ENCODE measurements at regions not wholly inside any gene's neighbourhood (a gene's known extent, or its start where the extent isn't known, plus 50 kb on each side); places are given as distances from the start of the nearest gene placed in this dataset.

DNA sequence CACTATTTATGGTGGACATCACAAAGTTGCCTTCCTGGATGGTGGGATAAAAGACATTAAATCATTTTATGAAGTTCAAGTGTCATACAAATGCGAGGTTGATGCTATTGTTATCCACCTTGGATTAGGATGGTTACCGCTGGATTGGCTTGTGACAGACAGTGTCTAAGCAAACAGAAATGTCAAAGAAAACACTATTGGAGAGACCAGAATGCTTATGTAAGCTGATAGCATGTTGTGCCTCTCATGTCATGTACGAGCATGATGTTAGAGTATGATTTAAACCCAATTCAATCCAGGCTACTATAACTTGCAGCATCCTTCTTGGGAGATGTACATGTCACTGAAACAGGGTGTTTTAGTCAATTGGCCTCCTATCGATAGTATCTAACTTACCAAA lies 178.8 kb upstream of the C9orf72 start:
- DNase-seq: no peak

DNA sequence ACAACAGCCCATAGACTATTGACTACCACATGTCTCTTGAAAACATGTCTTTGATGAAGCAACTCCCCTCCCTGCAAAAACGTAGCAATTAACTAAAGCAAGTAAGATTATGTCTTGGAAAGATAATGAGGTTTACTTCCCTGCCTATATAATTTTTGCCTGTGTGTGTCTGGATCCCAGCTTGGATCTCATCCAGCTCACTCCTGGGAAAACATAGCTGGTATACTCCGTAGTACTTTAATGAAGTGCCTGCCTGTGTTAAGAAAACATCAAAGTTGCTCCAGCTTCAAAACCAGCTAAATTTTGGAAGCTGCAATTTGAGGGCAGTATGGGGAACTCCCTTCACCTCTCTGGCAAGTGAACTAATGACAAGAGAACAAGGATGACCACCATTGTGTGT lies 182.6 kb upstream of the C9orf72 start:
- no peak for DNase-seq

DNA sequence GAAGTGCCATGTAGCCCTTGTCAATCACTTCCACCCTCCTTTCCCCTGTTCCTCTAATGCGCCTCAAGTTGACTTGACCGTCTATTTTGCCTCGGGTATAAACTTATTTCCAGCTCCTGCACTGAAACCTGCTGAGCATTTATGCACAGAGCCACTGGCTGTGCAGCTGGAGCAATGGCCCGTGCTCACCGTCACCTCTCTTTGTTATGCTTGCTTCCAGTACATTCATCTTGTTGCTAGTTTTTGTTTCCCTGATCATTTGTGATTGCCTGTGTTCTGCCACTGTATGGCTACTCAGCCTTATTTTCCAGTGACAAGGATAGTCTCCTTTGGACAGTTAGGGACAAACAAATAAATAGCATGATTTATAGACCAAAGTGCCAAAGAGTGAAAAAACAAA lies 183.1 kb upstream of the C9orf72 start:
- DNase-seq: no peak

GRCh38 chr9:27763831-27764230 lies 190.6 kb upstream of the C9orf72 start:
- no peak for DNase-seq

GRCh38 chr9:27765266-27766072 lies 192.2 kb upstream of the C9orf72 start:
- DNase-seq: no peak

DNA sequence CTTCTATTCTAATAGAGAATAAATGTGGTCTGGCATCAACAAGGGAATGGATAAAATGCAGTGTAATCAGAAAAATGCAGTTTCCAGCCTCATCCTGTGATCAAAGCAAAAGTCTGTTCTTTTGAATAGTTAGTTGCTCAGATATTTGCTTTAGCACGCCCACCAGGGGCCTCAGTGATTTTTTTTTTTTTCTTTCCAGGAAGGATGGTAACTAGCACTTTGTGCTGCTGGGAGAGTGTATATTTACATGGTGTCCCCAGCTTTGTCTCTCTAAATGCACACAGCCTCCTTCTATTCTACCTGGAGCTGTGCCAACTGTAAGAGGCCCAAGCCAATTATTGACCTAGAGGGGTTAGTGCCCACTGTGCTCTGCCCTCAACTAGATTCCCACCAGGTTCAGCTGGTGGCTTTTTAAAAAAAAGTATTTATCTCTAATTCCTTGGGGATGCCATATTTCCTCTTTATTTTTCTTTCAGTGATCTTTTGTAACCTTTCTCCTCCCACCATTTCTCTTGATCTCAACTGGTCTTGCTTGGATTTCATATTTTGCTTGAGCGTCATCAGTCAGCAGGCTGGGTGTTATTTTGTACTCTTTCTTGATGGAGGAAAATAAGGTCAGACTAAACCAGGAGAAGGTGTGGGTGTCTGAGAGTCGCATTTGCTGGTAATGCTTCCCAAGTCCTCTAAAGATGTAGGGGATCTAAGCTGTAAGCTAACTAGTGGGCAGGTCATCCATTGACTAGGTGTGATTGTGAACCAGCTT lies 193.0 kb upstream of the C9orf72 start:
- no peak for DNase-seq

GRCh38 chr9:27768781-27769180 lies 195.5 kb upstream of the C9orf72 start:
- DNase-seq: no peak

DNA sequence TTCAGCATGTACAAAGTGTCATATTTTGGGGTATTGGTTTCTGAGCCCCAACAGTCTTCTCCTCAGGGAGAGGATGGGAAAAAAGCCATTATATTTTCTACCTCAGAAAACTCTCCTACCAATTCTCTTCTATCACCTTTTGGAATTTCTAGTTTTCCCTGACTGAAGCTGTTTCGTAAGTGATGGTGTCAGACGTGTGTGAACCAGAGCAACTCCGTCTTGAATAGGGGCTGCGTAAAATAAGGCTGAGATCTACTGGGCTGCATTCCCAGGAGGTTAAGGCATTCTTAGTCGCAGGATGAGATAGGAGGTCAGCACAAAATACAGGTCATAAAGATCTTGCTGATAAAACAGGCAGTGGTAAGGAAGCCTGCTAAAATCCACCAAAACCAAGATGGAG lies 197.3 kb upstream of the C9orf72 start:
- no peak for DNase-seq

DNA sequence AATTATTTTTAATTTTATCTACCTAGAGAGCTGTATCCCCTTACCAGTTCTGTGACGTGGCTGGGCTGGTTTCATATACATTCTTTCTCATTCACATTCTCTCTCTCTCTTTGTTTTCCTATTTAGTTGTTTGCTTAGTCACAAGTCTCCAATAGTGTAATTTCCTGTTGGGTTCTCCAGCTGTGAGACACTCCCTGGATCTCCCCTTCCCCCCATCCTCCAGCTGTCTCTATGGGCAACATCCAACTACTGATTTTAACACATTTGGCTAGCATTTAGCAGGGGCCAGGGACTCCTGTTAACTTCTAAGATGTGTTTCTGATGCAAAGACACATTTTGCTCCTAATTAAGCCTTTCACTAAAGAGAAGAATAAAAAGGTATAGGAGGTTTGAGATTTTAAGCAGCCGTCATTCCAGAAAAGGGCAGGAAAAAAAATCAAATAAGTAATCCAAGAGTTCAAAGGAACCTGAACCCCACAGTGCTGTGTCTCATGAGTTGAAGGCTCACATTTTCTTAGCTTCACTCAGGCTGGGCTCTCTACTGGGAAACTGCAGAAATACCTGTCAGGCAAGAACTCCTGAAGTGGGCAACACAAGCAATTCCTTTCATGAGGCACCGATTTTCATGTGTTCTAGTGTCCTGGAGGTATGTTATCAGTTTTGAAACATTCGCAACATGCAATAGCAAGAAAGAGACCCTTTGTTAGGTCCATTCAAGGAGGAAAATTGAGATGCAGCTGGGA lies 198.7 kb upstream of the C9orf72 start:
- DNase-seq: no peak

DNA sequence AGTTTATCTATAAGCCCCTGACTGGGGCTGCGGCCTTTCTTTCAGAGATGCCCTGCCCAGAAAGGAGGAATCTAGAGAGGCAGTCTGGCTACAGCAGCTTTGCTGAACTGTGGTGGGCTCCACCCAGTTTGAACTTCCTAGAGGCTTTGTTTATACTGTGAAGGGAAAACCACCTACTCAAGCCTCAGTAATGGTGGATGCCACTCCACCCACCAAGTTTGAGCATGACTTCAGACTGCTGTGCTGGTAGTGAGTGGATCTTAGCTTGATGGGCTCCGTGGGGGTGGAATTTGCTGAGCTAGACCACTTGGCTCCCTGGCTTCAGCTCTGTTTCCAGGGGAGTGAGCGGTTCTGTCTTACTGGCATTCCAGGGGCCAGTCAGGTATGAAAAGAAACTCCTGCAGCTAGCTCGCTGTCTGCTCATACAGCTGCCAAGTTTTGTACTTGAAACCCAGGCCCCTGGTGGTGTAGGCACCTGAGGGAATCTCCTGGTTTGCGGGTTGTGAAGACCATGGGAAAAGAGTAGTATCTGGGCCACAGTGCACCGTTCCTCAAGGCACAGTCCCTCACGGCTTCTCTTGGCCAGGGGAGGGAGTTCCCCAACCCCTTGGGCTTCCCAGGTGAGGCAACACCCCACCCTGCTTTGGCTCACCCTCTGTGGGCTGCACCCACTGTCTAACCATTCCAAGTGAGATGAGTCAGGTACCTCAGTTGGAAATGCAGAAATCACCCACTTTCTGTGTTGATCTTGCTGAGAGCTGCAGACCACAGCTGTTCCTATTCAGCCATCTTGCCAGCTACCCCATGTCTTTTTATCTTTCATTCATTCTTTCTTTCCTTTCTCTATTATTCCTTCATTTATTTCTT lies 211.8 kb upstream of the C9orf72 start:
- DNase-seq: no peak

DNA sequence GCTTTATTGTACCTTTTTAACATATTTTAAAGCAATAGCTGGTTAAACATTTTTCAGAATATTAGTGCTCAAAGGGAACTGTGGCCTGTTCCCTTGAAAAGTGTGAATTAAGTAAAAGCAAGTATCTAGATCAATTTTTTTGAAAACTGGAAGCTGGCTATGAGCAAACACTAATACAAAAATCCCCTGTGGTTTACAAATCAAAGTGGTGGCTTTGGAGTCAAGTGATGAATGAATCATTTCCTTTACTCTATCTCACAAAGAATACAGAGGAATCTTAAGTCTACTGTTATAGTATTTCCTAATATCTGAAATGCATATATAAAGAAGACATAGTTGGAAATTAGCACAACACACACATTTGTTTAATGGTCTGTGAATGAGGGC lies 212.4 kb upstream of the C9orf72 start:
- no peak for DNase-seq

DNA sequence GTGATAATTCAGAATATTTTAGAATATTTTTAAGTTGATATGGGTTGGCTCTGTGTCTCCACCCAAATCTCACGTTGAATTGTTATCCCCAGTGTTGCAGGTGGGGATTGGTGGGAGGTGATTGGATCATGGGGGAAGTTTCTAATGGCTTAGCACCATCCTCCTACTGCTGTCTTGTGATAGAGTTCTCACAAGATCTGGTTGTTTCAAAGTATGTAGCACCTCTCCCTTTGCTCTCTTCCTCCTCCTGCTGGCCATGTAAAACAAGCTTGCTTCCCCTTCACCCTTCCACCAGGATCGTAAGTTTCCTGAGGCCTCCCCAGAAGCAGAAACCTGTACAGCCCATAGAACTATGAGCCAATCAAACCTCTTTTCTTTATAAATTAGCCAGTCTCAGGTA lies 214.6 kb upstream of the C9orf72 start:
- DNase-seq: no peak

DNA sequence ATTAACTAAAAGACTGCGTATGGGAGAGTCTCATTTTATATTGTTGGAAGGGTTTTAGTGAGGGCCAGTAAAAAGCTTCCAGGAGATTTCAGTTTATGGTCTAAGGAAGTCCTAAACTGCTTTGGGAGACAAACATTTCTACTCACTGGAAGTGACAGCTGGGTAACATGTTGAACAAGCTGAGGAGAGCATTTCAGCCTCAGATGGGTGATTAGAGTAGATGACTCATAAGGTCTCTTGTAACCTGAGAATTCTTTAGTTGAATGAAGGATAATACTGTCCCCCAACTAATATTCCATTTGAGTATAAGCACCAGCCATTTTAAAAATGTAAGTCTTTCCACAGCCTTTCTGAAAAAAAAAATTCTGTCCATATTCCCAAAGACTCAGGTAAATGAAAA lies 218.0 kb upstream of the C9orf72 start:
- no peak for DNase-seq

DNA sequence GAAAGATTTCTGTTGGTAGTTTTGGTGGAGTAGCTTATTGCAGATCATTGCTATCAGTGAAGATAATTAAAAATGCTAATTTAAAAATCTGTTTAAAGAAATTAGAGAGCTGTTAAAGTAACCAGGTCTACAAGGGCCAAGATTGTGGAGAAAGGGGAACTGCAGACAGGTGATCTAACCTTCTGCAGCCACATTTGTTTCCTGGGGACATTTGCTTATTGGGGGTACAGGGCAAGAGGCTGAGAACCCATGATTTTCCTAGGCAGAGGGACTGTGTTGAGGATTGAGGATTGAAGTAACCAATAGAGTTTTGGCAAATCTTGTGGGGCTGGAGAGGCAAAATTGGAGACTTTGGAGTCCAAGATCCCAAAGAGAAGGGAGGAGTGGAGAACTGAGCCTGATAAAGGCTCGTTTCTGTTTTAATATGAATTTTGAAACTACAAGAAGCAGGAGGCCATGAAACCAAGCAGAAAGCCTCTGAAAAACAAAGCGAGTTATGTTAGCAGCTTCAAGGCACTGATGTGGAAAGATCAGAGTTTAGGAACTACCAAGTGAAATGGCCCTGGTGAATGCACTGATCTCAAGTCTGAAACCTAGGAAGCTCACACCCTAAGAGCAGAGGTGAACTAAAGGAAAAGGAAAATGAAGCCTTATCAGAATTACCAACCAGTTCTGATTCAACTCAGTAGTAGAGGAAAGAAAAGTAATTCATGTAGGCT lies 219.8 kb upstream of the C9orf72 start:
- no peak for DNase-seq

- DNase-seq: no peak
Measured at GRCh38 chr9:27799326-27799725, 226.0 kb upstream of the C9orf72 start.

GRCh38 chr9:27800159-27800558 lies 226.9 kb upstream of the C9orf72 start:
- no peak for DNase-seq

GRCh38 chr9:27800692-27801370 lies 227.6 kb upstream of the C9orf72 start:
- no peak for DNase-seq

DNA sequence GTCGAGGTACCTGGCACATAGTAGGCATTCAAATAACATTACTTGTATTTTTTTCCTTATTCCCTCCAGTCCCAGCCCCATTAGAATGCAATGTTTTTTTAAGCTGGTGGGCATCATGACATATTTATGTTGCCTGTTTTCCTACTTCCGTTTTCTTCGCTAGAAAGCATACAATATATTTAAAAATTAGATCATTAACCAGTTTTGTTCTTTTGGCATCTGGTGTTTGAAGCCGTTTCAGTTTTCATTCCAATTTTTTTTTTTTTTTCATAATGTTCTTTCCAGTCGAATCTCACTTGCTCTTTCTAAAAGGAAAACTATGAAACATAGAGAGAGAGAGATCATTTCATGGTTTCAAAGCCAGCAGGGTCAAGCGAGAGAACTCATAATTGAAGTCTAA lies 228.3 kb upstream of the C9orf72 start:
- DNase-seq: no peak

DNA sequence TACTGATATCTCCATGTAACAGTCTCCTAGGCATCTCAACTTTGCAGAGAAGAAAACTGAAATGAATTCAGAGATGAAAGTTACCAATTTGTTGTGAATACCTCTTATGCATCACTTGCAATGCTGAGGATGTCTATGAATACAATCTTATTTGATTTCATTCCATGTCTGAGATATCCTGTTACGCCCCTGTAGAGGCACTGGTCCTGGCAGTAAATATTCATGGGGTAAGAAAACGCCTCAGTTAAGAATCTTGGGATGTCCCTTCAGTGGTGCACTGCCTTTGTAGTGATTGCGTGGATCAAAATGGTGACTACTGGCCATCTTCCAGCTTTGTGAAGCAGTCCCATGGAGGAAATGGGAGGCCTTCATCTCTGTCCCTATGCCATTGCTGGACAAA lies 229.1 kb upstream of the C9orf72 start:
- no peak for DNase-seq

GRCh38 chr9:27808864-27809263 lies 235.6 kb upstream of the C9orf72 start:
- no peak for DNase-seq

DNA sequence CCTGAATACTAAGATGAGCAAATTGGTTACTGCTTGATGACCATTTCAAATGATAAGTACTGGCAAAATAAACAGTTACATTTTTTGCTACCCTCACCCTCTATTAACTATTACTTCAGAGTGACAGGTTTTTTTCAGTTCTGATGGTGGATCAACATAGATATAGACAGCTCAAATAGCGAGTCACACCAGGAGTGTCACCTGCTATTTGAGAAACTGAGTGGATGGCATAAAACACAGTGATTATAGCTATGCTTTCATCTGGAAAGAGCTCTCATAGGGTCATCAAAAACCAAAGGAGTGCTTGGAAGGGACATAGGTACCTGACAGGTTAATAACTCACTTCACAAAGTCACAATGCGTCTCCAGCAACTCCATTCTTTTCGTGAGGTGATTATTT lies 244.5 kb upstream of the C9orf72 start:
- no peak for DNase-seq

GRCh38 chr9:27818348-27818747 lies 245.1 kb upstream of the C9orf72 start:
- DNase-seq: no peak

Data from retina (tissue), 1 donor.